IMR-90 (cell line): ENCODE measurements at regions not wholly inside any gene's neighbourhood (a gene's known extent, or its start where the extent isn't known, plus 50 kb on each side); places are given as distances from the start of the nearest gene placed in this dataset.

ENCODE experiments used
- ATAC-seq: fragments of 200-7000 bp; cut with Tn5 transposase; 2 replicates; pipeline ENCODE4 v1.9.1; 2020; ENCODE audit warnings: low read depth, mild to moderate bottlenecking, moderate library complexity
- BruUV-seq: library from RNA; stranded (reverse); fragments of 400-500 nt; replicated peaks from 2 replicates; lab custom pipeline; 2021; lab: Mats Ljungman, UMichigan
- CTCF ChIA-PET: fragments of 300-600 bp; formaldehyde crosslinking; extraction: SDS; loops from one replicate; lab custom pipeline; 2021; ENCODE audit warnings: antibody characterized with exemption; lab: Yijun Ruan, JAX
- POLR2A ChIA-PET: fragments of 300-600 bp; sonication (Branson Sonifier 250); formaldehyde crosslinking; loops from one replicate; lab custom pipeline; 2022; ENCODE audit warnings: antibody characterized with exemption; ENCODE audit not compliant: unreplicated experiment; lab: Charles Lee
- DNase-seq: peaks from one replicate; pipeline ENCODE4 v3.0.0; 2013
- H2AFZ ChIP-seq: replicated peaks from 2 replicates; pipeline ENCODE3; 2013; ENCODE audit warnings: low read length, mild to moderate bottlenecking; ENCODE audit not compliant: poor library complexity
- H2AK5ac ChIP-seq: 2 replicates; pipeline ENCODE4 v1.6.1; 2013; ENCODE audit warnings: low read depth, low read length, inconsistent platforms
- H2AK9ac ChIP-seq: replicated peaks from 2 replicates; pipeline ENCODE3; 2013; ENCODE audit warnings: mild to moderate bottlenecking, low read depth, low read length, moderate library complexity; ENCODE audit not compliant: poor library complexity
- H2BK120ac ChIP-seq: 2 replicates; pipeline ENCODE4 v1.6.1; 2013; ENCODE audit warnings: low read depth, low read length, inconsistent platforms
- H2BK15ac ChIP-seq: 3 replicates; pipeline ENCODE4 v1.6.1; 2013; ENCODE audit warnings: low read depth, low read length, inconsistent platforms
- H2BK20ac ChIP-seq: 2 replicates; pipeline ENCODE4 v1.6.1; 2013; ENCODE audit warnings: low read depth, mild to moderate bottlenecking, inconsistent platforms, low read length, moderate library complexity
- H2BK5ac ChIP-seq: 2 replicates; pipeline ENCODE4 v1.6.1; 2013; ENCODE audit warnings: mild to moderate bottlenecking, low read depth, low read length, inconsistent platforms; ENCODE audit not compliant: poor library complexity, severe bottlenecking
- H3K14ac ChIP-seq: replicated peaks from 2 replicates; pipeline ENCODE4 v1.6.1; 2013; ENCODE audit warnings: low read depth, low read length, inconsistent platforms
- H3K18ac ChIP-seq: 2 replicates; pipeline ENCODE4 v1.6.1; 2013; ENCODE audit warnings: low read depth, low read length, control low read depth
- H3K23ac ChIP-seq: 2 replicates; pipeline ENCODE4 v1.6.1; 2013; ENCODE audit warnings: low read depth, low read length, inconsistent platforms
- H3K27ac ChIP-seq: 2 replicates; pipeline ENCODE4 v1.5.1; 2013; ENCODE audit warnings: mild to moderate bottlenecking, control low read depth, low read length; ENCODE audit not compliant: insufficient read depth
- H3K27me3 ChIP-seq: 2 replicates; pipeline ENCODE4 v1.6.1; 2013; ENCODE audit warnings: low read length; ENCODE audit not compliant: control insufficient read depth, insufficient read depth
- H3K36me3 ChIP-seq: 2 replicates; pipeline ENCODE4 v1.6.1; 2013; ENCODE audit warnings: low read length, mixed read lengths; ENCODE audit not compliant: control insufficient read depth, insufficient read depth
- H3K4ac ChIP-seq: 2 replicates; pipeline ENCODE4 v1.6.1; 2013; ENCODE audit warnings: low read depth, low read length, inconsistent platforms
- H3K4me1 ChIP-seq: 2 replicates; pipeline ENCODE4 v1.6.1; 2013; ENCODE audit warnings: low read length, mixed read lengths; ENCODE audit not compliant: control insufficient read depth, insufficient read depth
- H3K4me2 ChIP-seq: 2 replicates; pipeline ENCODE4 v1.6.1; 2013; ENCODE audit warnings: low read depth, mild to moderate bottlenecking, control low read depth, low read length, moderate library complexity
- H3K4me3 ChIP-seq: 2 replicates; pipeline ENCODE4 v1.5.1; 2013; ENCODE audit warnings: low read depth, mild to moderate bottlenecking, control low read depth, low read length, moderate library complexity; ENCODE audit not compliant: insufficient read depth
- H3K56ac ChIP-seq: 2 replicates; pipeline ENCODE4 v1.6.1; 2013; ENCODE audit warnings: low read length, inconsistent platforms; ENCODE audit not compliant: insufficient read depth; ENCODE audit errors: extremely low read depth
- H3K79me1 ChIP-seq, 2 experiments: 2 replicates each; pipeline ENCODE4 v1.6.1; 2013; ENCODE audit warnings: low read length in 2 of 2, inconsistent platforms in 1 of 2, low read depth in 1 of 2
- H3K9ac ChIP-seq: 2 replicates; pipeline ENCODE4 v1.6.1; 2013; ENCODE audit warnings: low read depth, low read length, control low read depth
- H3K9me1 ChIP-seq: 2 replicates; pipeline ENCODE4 v1.6.1; 2013; ENCODE audit warnings: low read length, inconsistent platforms; ENCODE audit not compliant: insufficient read depth
- H3K9me3 ChIP-seq: 2 replicates; pipeline ENCODE4 v1.6.1; 2013; ENCODE audit warnings: low read length; ENCODE audit not compliant: control insufficient read depth, insufficient read depth
- H4K20me1 ChIP-seq: 2 replicates; pipeline ENCODE4 v1.6.1; 2013; ENCODE audit warnings: low read length, inconsistent platforms; ENCODE audit not compliant: insufficient read depth
- H4K5ac ChIP-seq: 2 replicates; pipeline ENCODE4 v1.6.1; 2013; ENCODE audit warnings: mild to moderate bottlenecking, low read depth, low read length, control low read depth
- H4K8ac ChIP-seq, 2 experiments: 2 replicates each; pipeline ENCODE4 v1.6.1; 2013; ENCODE audit warnings: low read depth in 2 of 2, low read length in 2 of 2, control low read depth in 1 of 2, inconsistent platforms in 1 of 2
- H4K91ac ChIP-seq: 2 replicates; pipeline ENCODE4 v1.6.1; 2013; ENCODE audit warnings: low read depth, low read length, inconsistent platforms; ENCODE audit not compliant: insufficient read depth
- BHLHE40 ChIP-seq: fragments of 150-350 bp; IDR thresholded peaks from 2 replicates; pipeline ENCODE4 v1.6.1; 2016; ENCODE audit warnings: mild to moderate bottlenecking, low read depth, low read length
- CEBPB ChIP-seq: IDR thresholded peaks from 2 replicates; pipeline ENCODE4 v1.6.1; 2012; ENCODE audit warnings: low read depth, low read length, improper control_type of control experiment
- CHD1 ChIP-seq: IDR thresholded peaks from 2 replicates; pipeline ENCODE4 v1.6.1; 2012; ENCODE audit warnings: low read depth, low read length, improper control_type of control experiment
- MXI1 ChIP-seq: IDR thresholded peaks from 2 replicates; pipeline ENCODE4 v1.6.1; 2012; ENCODE audit warnings: low read depth, mild to moderate bottlenecking, low read length, moderate library complexity, borderline replicate concordance
- NFE2L2 ChIP-seq: fragments of 150-350 bp; IDR thresholded peaks from 2 replicates; pipeline ENCODE4 v1.6.1; 2016; ENCODE audit warnings: low read depth, mild to moderate bottlenecking, low read length
- POLR2A ChIP-seq: IDR thresholded peaks from 2 replicates; pipeline ENCODE4 v1.6.1; 2012; ENCODE audit warnings: mild to moderate bottlenecking, low read depth, low read length
- RAD21 ChIP-seq: IDR thresholded peaks from 2 replicates; pipeline ENCODE4 v1.6.1; 2012; ENCODE audit warnings: low read length, improper control_type of control experiment
- RFX5 ChIP-seq: IDR thresholded peaks from 2 replicates; pipeline ENCODE4 v1.8.0; 2012; ENCODE audit warnings: low read depth, mild to moderate bottlenecking, low read length, moderate library complexity
- SMC3 ChIP-seq: fragments of 150-350 bp; IDR thresholded peaks from 2 replicates; pipeline ENCODE4 v1.6.1; 2016; ENCODE audit warnings: low read depth, mild to moderate bottlenecking, antibody characterized with exemption, low read length, moderate library complexity
- USF2 ChIP-seq: fragments of 150-350 bp; IDR thresholded peaks from 2 replicates; pipeline ENCODE4 v1.6.1; 2017; ENCODE audit warnings: mild to moderate bottlenecking, antibody characterized with exemption, low read length, low read depth
- WGBS, 2 experiments: methylation state at CpG; one replicate each; pipeline versions ENCODE4 v1.1.5 to v1.1.7; 2013; ENCODE audit warnings: missing lambda C conversion rate in 2 of 2; ENCODE audit not compliant: insufficient read length in 1 of 2; ENCODE audit errors: extremely low coverage in 2 of 2; 5-methylcytosine and 5-hydroxymethylcytosine counted together
- dilution Hi-C: fragments of 300-500 bp; cut with HindIII; formaldehyde crosslinking; loops from one replicate; pipeline ENCODE4 v1.14.3; 2018; ENCODE audit warnings: low sequenced_read_pairs; ENCODE audit not compliant: unreplicated experiment
- in situ Hi-C: fragments of 300-500 bp; cut with MboI; formaldehyde crosslinking; loops from 3 replicates; pipeline ENCODE4 v1.14.3; 2019; ENCODE audit warnings: low sequenced_read_pairs, inconsistent platforms, mixed read lengths
- intact Hi-C: fragments of 100-400 bp; cut with micrococcal nuclease; formaldehyde crosslinking; loops from 2 replicates; pipeline ENCODE4 v1.10.0; 2022
- TF ChIP-seq, protein P1 (sequence below): fragments of 150-350 bp; IDR thresholded peaks from 2 replicates; pipeline ENCODE4 v1.6.1; 2016; ENCODE audit warnings: low read depth, mild to moderate bottlenecking, low read length, moderate library complexity, borderline replicate concordance

DNA sequence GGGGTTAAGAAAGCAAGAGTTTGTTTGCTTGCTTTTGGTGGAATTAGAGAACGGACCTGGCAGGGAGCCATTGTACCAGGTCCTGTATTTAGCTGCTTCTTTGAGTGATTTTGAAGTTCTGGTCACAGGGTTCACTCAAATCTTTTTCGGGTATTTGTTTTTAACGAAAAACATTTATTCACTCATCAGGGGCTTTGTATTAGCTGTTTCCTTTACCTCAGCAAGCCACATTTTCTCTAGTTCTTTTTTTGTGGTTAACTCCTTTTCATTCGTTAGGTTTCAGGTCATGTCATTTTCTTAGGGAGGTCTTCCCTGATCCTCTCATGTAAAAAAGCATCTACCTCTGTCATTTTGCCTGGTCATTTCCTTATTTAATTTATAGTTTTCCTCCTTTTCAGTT, 1502.2 kb downstream of the GRIK2 start:
- H4K8ac ChIP-seq: no peak overlapping the region
- H2BK15ac ChIP-seq: no peak overlapping the region
- H3K27me3 ChIP-seq: no peaks in the 10 kb centered on the region
- no peak overlapping the region for H2BK5ac ChIP-seq
- intact Hi-C loops (no loop called here), dilution Hi-C loops (no loop called here), in situ Hi-C loops (no loop called here)
- H3K27ac ChIP-seq: no peak overlapping the region
- H2BK20ac ChIP-seq: no peak overlapping the region
- TF ChIP-seq MXI1: no peak
- no peak for TF ChIP-seq BHLHE40
- TF ChIP-seq USF2: no peak
- TF ChIP-seq CHD1: no peak
- TF ChIP-seq NFE2L2: no peak
- no peak for TF ChIP-seq RAD21
- no peak for TF ChIP-seq SMC3
- no peak for TF ChIP-seq RFX5
- no peak for TF ChIP-seq CEBPB
- TF ChIP-seq POLR2A: no peak
- TF ChIP-seq, protein P1, sequence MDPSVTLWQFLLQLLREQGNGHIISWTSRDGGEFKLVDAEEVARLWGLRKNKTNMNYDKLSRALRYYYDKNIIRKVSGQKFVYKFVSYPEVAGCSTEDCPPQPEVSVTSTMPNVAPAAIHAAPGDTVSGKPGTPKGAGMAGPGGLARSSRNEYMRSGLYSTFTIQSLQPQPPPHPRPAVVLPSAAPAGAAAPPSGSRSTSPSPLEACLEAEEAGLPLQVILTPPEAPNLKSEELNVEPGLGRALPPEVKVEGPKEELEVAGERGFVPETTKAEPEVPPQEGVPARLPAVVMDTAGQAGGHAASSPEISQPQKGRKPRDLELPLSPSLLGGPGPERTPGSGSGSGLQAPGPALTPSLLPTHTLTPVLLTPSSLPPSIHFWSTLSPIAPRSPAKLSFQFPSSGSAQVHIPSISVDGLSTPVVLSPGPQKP: no peak
- H3K9me3 ChIP-seq: peaks cover 12% of the 10 kb centered on the region
- no peak overlapping the region for H3K4ac ChIP-seq
- no peak overlapping the region for H3K9ac ChIP-seq
- no peak overlapping the region for H3K23ac ChIP-seq
- POLR2A ChIA-PET: no interaction called here
- no peak overlapping the region for H3K4me2 ChIP-seq
- no peaks in the 10 kb centered on the region for H3K36me3 ChIP-seq
- CTCF ChIA-PET: no interaction called here
- no peak overlapping the region for H3K18ac ChIP-seq
- DNase-seq: no peak
- no peak overlapping the region for H2BK120ac ChIP-seq
- H3K9me1 ChIP-seq: no peaks in the 10 kb centered on the region
- no peak overlapping the region for H3K56ac ChIP-seq
- no CpG with 5 or more reads among the region's 4 CpGs for WGBS, 2 experiments
- no peak overlapping the region for H3K14ac ChIP-seq
- no peaks in the 10 kb centered on the region for H4K20me1 ChIP-seq
- no peak overlapping the region for H2AFZ ChIP-seq
- H3K4me3 ChIP-seq: no peak overlapping the region
- no peak overlapping the region for H2AK5ac ChIP-seq
- no peak overlapping the region for H2AK9ac ChIP-seq
- no peaks in the 10 kb centered on the region for H3K4me1 ChIP-seq
- ATAC-seq: no peak
- no peak overlapping the region for H4K91ac ChIP-seq
- no TSS peak for BruUV-seq
- no peaks in the 10 kb centered on the region for H3K79me1 ChIP-seq
- no peak overlapping the region for H4K5ac ChIP-seq
